Esophagus muscularis mucosa (tissue), 4 donors: ENCODE measurements at regions not wholly inside any gene's neighbourhood (a gene's known extent, or its start where the extent isn't known, plus 50 kb on each side); places are given as distances from the start of the nearest gene placed in this dataset.

Experiments used
- CTCF ChIP-seq, 3 experiments: fragments of 200-600 bp in 2 of 3; fragments of 450-650 bp in 1 of 3; sonication (generic) in 2 of 3; IDR thresholded peaks; one replicate each; pipeline ENCODE4 v1.5.1; 2017 to 2019; ENCODE audit warnings: antibody characterized with exemption in 3 of 3, mild to moderate bottlenecking in 2 of 3, moderate library complexity in 1 of 3
- EP300 ChIP-seq: sonication (generic); formaldehyde crosslinking; IDR thresholded peaks from one replicate; pipeline ENCODE4 v1.6.1; 2017; ENCODE audit warnings: antibody characterized with exemption
- POLR2A ChIP-seq: fragments of 450-650 bp; IDR thresholded peaks from one replicate; pipeline ENCODE4 v1.6.1; 2017; ENCODE audit warnings: antibody characterized with exemption, moderate library complexity, mild to moderate bottlenecking, low read depth
- POLR2AphosphoS5 ChIP-seq, 2 donors: sonication (generic); formaldehyde crosslinking; IDR thresholded peaks; one replicate each; pipeline ENCODE4 v1.6.1; 2017; ENCODE audit warnings: antibody characterized with exemption in 2 of 2

GRCh38 chr9:103116246-103116645 is 121.1 kb downstream of the CYLC2 start:
- TF ChIP-seq CTCF (IDR thresholded peaks at IDR 0.05), result no peak
- TF ChIP-seq POLR2A, result no peak
- no peak for TF ChIP-seq EP300
- no peak for TF ChIP-seq POLR2AphosphoS5 (IDR thresholded peaks at IDR 0.05)
